ENCODE measurements at regions not wholly inside any gene's neighbourhood (a gene's known extent, or its start where the extent isn't known, plus 50 kb on each side); places are given as distances from the start of the nearest gene placed in this dataset.

DNA sequence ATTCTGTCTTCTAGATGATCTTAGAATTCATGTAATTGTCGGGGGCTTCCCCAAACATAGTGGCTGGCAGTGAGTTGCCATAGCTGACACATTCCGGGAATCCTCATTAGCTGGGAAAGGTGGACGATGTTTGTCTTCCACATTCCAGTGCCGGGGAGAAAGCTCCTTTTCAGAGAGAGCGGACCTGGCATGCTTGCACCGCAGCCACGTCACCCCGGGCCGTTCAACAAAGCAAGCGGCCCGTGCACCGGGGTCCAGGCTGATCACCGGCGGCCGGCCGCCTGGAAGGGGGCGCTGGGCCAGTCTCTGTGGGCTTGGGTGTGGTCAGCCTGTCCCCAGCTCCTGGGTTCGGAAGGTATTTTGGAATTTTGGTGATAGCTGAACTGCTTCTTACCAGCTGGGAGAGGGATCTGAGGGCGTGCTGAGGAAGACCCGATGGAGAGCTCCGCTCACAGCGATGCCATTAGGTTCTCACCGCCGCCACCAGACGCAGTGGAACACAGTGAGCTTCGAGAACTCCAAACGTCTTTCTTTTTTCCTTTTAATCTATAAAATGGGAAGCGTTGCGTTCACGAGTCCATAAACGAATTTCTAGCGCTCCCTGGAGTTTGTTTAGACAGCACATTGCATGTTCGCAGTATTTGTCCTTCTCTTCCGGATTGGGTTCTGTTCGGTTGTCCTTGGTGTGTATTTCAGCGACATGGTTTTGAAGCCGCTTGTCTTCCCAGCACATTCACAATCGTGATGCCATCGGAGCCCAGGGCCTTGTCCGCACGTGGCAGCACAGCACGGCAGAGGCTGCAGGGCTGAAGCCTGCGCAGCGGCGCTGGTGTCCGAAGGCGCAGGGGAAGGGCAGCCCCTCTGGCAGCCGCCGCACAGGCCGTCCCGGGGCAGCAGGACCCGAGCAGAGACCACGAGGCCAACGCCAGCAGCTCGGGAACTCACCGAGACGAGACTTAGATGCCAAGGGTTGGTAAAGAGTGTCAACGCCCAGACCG is 557.6 kb downstream of the QKI start:
- no peak for TF ChIP-seq POLR2AphosphoS5 (IDR thresholded peaks at IDR 0.05)
- TF ChIP-seq, protein P1, sequence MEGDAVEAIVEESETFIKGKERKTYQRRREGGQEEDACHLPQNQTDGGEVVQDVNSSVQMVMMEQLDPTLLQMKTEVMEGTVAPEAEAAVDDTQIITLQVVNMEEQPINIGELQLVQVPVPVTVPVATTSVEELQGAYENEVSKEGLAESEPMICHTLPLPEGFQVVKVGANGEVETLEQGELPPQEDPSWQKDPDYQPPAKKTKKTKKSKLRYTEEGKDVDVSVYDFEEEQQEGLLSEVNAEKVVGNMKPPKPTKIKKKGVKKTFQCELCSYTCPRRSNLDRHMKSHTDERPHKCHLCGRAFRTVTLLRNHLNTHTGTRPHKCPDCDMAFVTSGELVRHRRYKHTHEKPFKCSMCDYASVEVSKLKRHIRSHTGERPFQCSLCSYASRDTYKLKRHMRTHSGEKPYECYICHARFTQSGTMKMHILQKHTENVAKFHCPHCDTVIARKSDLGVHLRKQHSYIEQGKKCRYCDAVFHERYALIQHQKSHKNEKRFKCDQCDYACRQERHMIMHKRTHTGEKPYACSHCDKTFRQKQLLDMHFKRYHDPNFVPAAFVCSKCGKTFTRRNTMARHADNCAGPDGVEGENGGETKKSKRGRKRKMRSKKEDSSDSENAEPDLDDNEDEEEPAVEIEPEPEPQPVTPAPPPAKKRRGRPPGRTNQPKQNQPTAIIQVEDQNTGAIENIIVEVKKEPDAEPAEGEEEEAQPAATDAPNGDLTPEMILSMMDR (IDR thresholded peaks at IDR 0.05) = no peak
